H1 (cell line): ENCODE measurements at regions not wholly inside any gene's neighbourhood (a gene's known extent, or its start where the extent isn't known, plus 50 kb on each side); places are given as distances from the start of the nearest gene placed in this dataset.

ENCODE experiments used
- CTCF ChIA-PET: fragments of 300-600 bp; sonication (Branson Sonifier 250); formaldehyde crosslinking; loops from one replicate; lab custom pipeline; 2021; ENCODE audit not compliant: partially characterized antibody; lab: Charles Lee
- POLR2A ChIA-PET: fragments of 300-600 bp; sonication (Branson Sonifier 250); formaldehyde crosslinking; loops from one replicate; lab custom pipeline; 2021; ENCODE audit warnings: inconsistent platforms; ENCODE audit not compliant: partially characterized antibody; lab: Charles Lee
- DNase-seq, 2 experiments: peaks; one replicate each; pipeline versions ENCODE4 v3.0.0 to v3.0.0-alpha.2; 2010 to 2022; ENCODE audit warnings: low spot score in 2 of 2, low read depth in 1 of 2, mixed read lengths in 1 of 2
- FAIRE-seq: peaks from 2 replicates; lab custom pipeline; 2011; peaks lifted over from hg19 to GRCh38; lab: Jason Lieb, UNC
- H2AFZ ChIP-seq: 2 replicates; pipeline ENCODE4 v1.8.1; 2012; ENCODE audit warnings: low read length, inconsistent platforms
- H2AK5ac ChIP-seq: 2 replicates; pipeline ENCODE4 v1.6.1; 2013; ENCODE audit warnings: low read depth, low read length
- H2BK120ac ChIP-seq: replicated peaks from 2 replicates; pipeline ENCODE3; 2013; ENCODE audit warnings: low read depth, low read length, inconsistent platforms
- H2BK12ac ChIP-seq: 2 replicates; pipeline ENCODE4 v1.6.1; 2013; ENCODE audit warnings: low read depth, low read length
- H2BK15ac ChIP-seq: 2 replicates; pipeline ENCODE4 v1.6.1; 2013; ENCODE audit warnings: low read length
- H2BK20ac ChIP-seq: 2 replicates; pipeline ENCODE4 v1.6.1; 2013; ENCODE audit warnings: low read length
- H2BK5ac ChIP-seq: 2 replicates; pipeline ENCODE4 v1.6.1; 2013; ENCODE audit warnings: low read depth, low read length
- H3K14ac ChIP-seq: 2 replicates; pipeline ENCODE4 v1.6.1; 2013; ENCODE audit warnings: inconsistent platforms; ENCODE audit not compliant: insufficient read length
- H3K18ac ChIP-seq: 2 replicates; pipeline ENCODE4 v1.6.1; 2013; ENCODE audit warnings: low read length; ENCODE audit errors: extremely low read depth
- H3K23ac ChIP-seq: 2 replicates; pipeline ENCODE4 v1.6.1; 2013; ENCODE audit warnings: inconsistent platforms; ENCODE audit not compliant: insufficient read length
- H3K23me2 ChIP-seq: 2 replicates; pipeline ENCODE4 v1.6.1; 2013; ENCODE audit warnings: low read depth, low read length
- H3K27ac ChIP-seq: 2 replicates; pipeline ENCODE4 v1.6.1; 2011; ENCODE audit warnings: low read depth, low read length, inconsistent platforms
- H3K27me3 ChIP-seq, 4 experiments: replicated peaks in 1 of 4; 1 replicate in 1 of 4; 2 replicates in 3 of 4; pipeline versions ENCODE4 v1.6.1 to v1.8.1; 2011 to 2013; ENCODE audit warnings: low read length in 3 of 4, mild to moderate bottlenecking in 3 of 4, inconsistent platforms in 2 of 4, mixed read lengths in 2 of 4, moderate library complexity in 1 of 4; ENCODE audit not compliant: control insufficient read depth in 3 of 4, insufficient read depth in 3 of 4; ENCODE audit errors: extremely low read depth in 1 of 4
- H3K36me3 ChIP-seq, 4 experiments: 2 replicates each; pipeline versions ENCODE4 v1.6.1 to v1.8.1; 2011 to 2013; ENCODE audit warnings: mild to moderate bottlenecking in 4 of 4, low read length in 3 of 4, moderate library complexity in 2 of 4, control low read depth in 1 of 4, inconsistent platforms in 1 of 4; ENCODE audit not compliant: insufficient read depth in 4 of 4, control insufficient read depth in 2 of 4
- H3K4ac ChIP-seq: replicated peaks from 2 replicates; pipeline ENCODE3; 2013; ENCODE audit warnings: low read length, low read depth, mixed read lengths, inconsistent platforms; ENCODE audit not compliant: insufficient read length
- H3K4me1 ChIP-seq, 4 experiments: replicated peaks in 1 of 4; 1 replicate in 1 of 4; 2 replicates in 3 of 4; pipeline versions ENCODE4 v1.6.1 to v1.8.1; 2011 to 2013; ENCODE audit warnings: low read length in 3 of 4, inconsistent platforms in 2 of 4, mixed read lengths in 1 of 4; ENCODE audit not compliant: insufficient read depth in 4 of 4, control insufficient read depth in 3 of 4
- H3K4me2 ChIP-seq, 2 experiments: 2 replicates each; pipeline versions ENCODE4 v1.6.1 to v1.8.1; 2011 to 2013; ENCODE audit warnings: low read depth in 2 of 2, low read length in 2 of 2, control low read depth in 1 of 2, inconsistent platforms in 1 of 2, mild to moderate bottlenecking in 1 of 2; ENCODE audit not compliant: insufficient read depth in 1 of 2
- H3K4me3 ChIP-seq, 4 experiments: fragments of 200-600, 300-600 bp in 1 of 4; sonication (generic), shearing (Covaris generic), sonication (Bioruptor Twin) in 1 of 4; 2 replicates each; pipeline versions ENCODE4 v1.5.1 to v1.8.1; 2011 to 2016; ENCODE audit warnings: low read length in 4 of 4, low read depth in 3 of 4, control low read depth in 2 of 4, inconsistent platforms in 2 of 4, mild to moderate bottlenecking in 2 of 4, mixed read lengths in 1 of 4, moderate library complexity in 1 of 4; ENCODE audit not compliant: insufficient read depth in 2 of 4; ENCODE audit errors: extremely low read depth in 1 of 4
- H3K56ac ChIP-seq: replicated peaks from 2 replicates; pipeline ENCODE3; 2013; ENCODE audit warnings: low read depth, mild to moderate bottlenecking, mixed read lengths, low read length, inconsistent platforms; ENCODE audit not compliant: insufficient read length
- H3K79me1 ChIP-seq: 2 replicates; pipeline ENCODE4 v1.6.1; 2013; ENCODE audit warnings: low read depth, low read length, control low read depth
- H3K79me2 ChIP-seq, 2 experiments: 2 replicates each; pipeline versions ENCODE4 v1.6.1 to v1.8.1; 2012 to 2013; ENCODE audit warnings: low read length in 2 of 2, mild to moderate bottlenecking in 2 of 2, inconsistent platforms in 1 of 2; ENCODE audit not compliant: insufficient read depth in 2 of 2, control insufficient read depth in 1 of 2
- H3K9ac ChIP-seq, 4 experiments: replicated peaks in 1 of 4; 1 replicate in 1 of 4; 2 replicates in 3 of 4; pipeline versions ENCODE4 v1.6.1 to v1.8.1; 2011 to 2013; ENCODE audit warnings: low read depth in 3 of 4, low read length in 3 of 4, control low read depth in 2 of 4, mild to moderate bottlenecking in 2 of 4, moderate library complexity in 2 of 4, inconsistent platforms in 1 of 4; ENCODE audit errors: extremely low read depth in 1 of 4
- H3K9me3 ChIP-seq, 2 experiments: 2 replicates each; pipeline versions ENCODE4 v1.6.1 to v1.8.1; 2012 to 2013; ENCODE audit warnings: mild to moderate bottlenecking in 2 of 2, moderate library complexity in 2 of 2, control low read depth in 1 of 2, inconsistent platforms in 1 of 2, low read depth in 1 of 2, low read length in 1 of 2, mixed read lengths in 1 of 2; ENCODE audit not compliant: insufficient read depth in 2 of 2
- H4K20me1 ChIP-seq, 2 experiments: replicated peaks in 1 of 2; 2 replicates each; pipeline versions ENCODE3 to v1.8.1; 2011 to 2013; ENCODE audit warnings: inconsistent platforms in 2 of 2, low read length in 2 of 2, mild to moderate bottlenecking in 1 of 2; ENCODE audit not compliant: insufficient read depth in 2 of 2, control insufficient read depth in 1 of 2
- H4K5ac ChIP-seq: 2 replicates; pipeline ENCODE4 v1.6.1; 2013; ENCODE audit warnings: low read length, low read depth, mixed read lengths, inconsistent platforms; ENCODE audit not compliant: insufficient read length
- H4K8ac ChIP-seq: 2 replicates; pipeline ENCODE4 v1.8.0; 2013; ENCODE audit warnings: mild to moderate bottlenecking, moderate library complexity, low read length, inconsistent platforms; ENCODE audit not compliant: insufficient read depth; ENCODE audit errors: extremely low read depth
- H4K91ac ChIP-seq: replicated peaks from 2 replicates; pipeline ENCODE3; 2013; ENCODE audit warnings: low read length, mixed read lengths, inconsistent platforms; ENCODE audit not compliant: insufficient read length
- CHD7 ChIP-seq: fragments of 300-600 bp; sonication (generic); IDR thresholded peaks from 2 replicates; pipeline ENCODE4 v1.7.1; 2012; ENCODE audit warnings: low read length, moderate library complexity, mild to moderate bottlenecking, inconsistent platforms; ENCODE audit not compliant: insufficient replicate concordance
- SUZ12 ChIP-seq: fragments of 200-600 bp; sonication (generic); IDR thresholded peaks from 2 replicates; pipeline ENCODE4 v1.6.1; 2012; ENCODE audit warnings: mild to moderate bottlenecking, inconsistent platforms, low read length, moderate library complexity, mixed read lengths

GRCh38 chr2:183984871-183985270 is 613.5 kb upstream of the ZNF804A start:
- no peak overlapping the region for H3K14ac ChIP-seq
- H2BK5ac ChIP-seq = no peak overlapping the region
- H4K8ac ChIP-seq = no peak overlapping the region
- H3K79me2 ChIP-seq = no peaks in the 10 kb centered on the region
- no peak overlapping the region for H2BK15ac ChIP-seq
- no peaks in the 10 kb centered on the region for H3K27me3 ChIP-seq
- H2BK12ac ChIP-seq = no peak overlapping the region
- H2BK20ac ChIP-seq = no peak overlapping the region
- H3K23ac ChIP-seq = no peak overlapping the region
- H2BK120ac ChIP-seq = no peak overlapping the region
- H3K27ac ChIP-seq = no peak overlapping the region
- H2AFZ ChIP-seq = no peak overlapping the region
- no peak overlapping the region for H2AK5ac ChIP-seq
- no peak overlapping the region for H4K5ac ChIP-seq
- no peak overlapping the region for H3K56ac ChIP-seq
- ChIA-PET POLR2A (no interaction called here), CTCF (interaction anchor here (0.8 kb wide), 1 partner anchor 736 kb away, joined by 3 read pairs; no protein-coding TSS in a partner anchor)
- no peak overlapping the region for H3K4ac ChIP-seq
- no peak overlapping the region for H4K91ac ChIP-seq
- no peak overlapping the region for H3K4me3 ChIP-seq
- DNase-seq = no peak
- no peak overlapping the region for H3K9ac ChIP-seq
- no peaks in the 10 kb centered on the region for H3K4me1 ChIP-seq
- FAIRE-seq = no peak
- no peaks in the 10 kb centered on the region for H3K36me3 ChIP-seq
- H3K23me2 ChIP-seq = no peaks in the 10 kb centered on the region
- H3K4me2 ChIP-seq = no peak overlapping the region
- no peaks in the 10 kb centered on the region for H4K20me1 ChIP-seq
- no peak overlapping the region for H3K18ac ChIP-seq
- H3K9me3 ChIP-seq = no peaks in the 10 kb centered on the region
- H3K79me1 ChIP-seq = no peaks in the 10 kb centered on the region
- no peak for TF ChIP-seq CHD7
- TF ChIP-seq SUZ12 = no peak
